HUDEP-2 (cell line): ENCODE measurements at regions not wholly inside any gene's neighbourhood (a gene's known extent, or its start where the extent isn't known, plus 50 kb on each side); places are given as distances from the start of the nearest gene placed in this dataset.
"Not testable (repeated sequence)": the region's sequence is repeated elsewhere in the genome, so short reads cannot be mapped to it uniquely, and the experiment has no call there.

ENCODE experiments used
- DNase-seq, 76 experiments: peaks; one replicate each; lab custom pipeline; 2025; ENCODE audit not compliant: unreplicated experiment in 76 of 76; lab: John Stamatoyannopoulos, UW

DNA sequence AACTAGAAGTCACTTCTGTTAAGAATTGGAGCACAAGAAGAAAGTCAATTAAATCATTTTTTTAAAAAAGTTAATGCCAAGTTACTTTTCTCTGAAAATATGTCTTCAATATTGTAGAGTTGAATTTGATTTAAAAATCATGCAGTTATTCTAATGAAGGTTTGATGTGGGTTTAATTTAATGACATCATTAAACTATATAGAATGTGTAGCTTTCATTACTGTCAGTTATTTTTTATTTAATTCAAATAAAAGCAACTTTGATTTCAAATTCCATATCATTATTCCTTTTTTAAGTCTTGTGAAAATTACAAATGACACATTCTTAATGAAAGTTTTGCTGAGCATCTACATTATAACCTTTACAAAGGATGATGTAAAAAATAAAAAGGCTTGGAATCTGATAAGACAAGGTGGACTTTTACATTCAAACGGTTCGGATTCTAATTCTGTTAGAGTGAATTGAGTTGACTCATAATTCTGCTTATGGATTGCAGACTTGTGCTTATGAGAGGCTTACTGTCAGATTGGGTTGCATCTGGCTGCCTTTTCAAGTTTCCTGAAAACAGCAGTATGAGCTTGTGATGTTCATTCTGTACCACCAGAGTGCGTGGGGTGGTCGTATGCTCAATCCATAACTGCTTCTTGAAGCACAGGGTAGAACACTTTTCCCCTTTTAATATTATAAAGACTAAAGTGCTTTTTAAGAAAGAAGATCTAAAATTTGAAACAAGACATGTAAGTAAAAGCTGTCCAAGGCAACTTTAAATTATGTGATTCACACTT lies 253.0 kb upstream of the ARRDC3 start:
- no peak for DNase-seq

DNA sequence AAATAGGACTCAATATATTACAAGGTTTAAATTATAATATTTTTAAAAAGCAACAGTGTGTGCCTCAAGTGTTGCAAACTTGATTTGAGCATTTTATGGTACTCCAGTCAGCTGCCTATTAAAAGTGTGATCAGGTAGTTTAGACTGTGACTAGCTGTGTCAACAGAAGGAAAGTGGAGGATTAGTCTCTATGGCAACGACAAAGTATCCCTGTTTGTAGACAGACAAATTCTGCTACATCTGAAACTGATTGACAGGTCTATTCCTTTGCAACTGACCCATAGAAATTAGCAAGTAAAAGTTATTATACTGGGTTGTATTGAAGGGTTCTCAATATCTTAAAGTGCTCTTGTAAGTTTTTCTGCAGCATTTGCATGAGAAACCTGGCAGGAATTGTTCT lies 249.8 kb upstream of the ARRDC3 start:
- DNase-seq, result no peak

DNA sequence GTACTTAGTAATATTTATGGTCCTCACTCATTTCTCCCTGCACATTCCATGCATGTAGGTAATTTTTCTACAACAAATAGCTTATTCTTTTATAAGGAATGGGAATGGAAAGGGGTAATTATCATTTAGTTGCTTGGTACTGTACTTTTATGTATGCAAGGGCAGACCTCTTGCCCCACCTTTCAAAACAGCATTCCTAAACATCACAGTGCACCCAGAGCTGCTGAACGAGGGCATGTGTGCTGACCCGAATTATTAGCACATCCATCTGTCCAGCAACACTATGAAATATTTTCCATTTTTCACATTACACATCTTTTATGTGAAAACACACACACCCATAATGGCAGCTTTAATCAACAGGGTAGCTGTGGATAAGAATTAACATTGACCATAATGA lies 228.6 kb upstream of the ARRDC3 start:
- no peak for DNase-seq

DNA sequence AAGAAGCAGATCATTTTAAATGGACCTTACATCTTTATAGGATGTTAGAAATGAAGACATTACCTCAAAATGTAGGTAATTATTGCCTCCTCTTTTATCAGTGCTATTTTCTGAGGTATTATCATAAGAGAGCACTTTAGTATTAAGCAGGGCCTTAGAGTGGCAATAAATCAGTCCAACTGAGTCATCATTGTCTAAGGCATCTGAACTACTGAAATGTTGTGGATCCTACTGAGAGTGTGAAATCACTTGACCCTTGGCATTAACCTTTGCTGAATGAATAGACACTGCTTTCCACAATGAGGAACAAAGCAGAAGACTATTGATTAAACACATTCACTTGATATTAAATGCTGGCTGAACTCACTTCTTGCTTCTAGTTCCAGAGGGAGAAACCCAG lies 224.6 kb upstream of the ARRDC3 start:
- DNase-seq, result no peak

DNA sequence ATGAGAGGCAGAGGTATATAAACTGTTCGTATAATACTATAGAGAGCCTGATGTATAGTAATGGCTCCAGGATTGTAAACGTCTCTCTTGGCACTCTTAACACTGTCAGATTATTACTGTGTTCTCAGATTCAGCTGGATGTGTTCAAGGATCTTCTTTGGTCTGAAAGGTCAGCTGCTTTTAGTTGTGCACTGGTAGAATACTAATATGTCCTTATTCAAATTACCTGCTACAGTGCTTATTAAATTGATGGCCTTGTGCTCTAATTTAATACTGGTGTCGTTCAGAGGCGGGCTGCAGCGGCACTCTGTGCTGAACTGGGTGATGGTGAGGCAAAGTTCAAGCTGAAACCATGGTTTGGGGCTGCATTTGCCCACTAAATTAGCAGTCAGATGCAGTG lies 216.7 kb upstream of the ARRDC3 start:
- DNase-seq, result no peak

DNA sequence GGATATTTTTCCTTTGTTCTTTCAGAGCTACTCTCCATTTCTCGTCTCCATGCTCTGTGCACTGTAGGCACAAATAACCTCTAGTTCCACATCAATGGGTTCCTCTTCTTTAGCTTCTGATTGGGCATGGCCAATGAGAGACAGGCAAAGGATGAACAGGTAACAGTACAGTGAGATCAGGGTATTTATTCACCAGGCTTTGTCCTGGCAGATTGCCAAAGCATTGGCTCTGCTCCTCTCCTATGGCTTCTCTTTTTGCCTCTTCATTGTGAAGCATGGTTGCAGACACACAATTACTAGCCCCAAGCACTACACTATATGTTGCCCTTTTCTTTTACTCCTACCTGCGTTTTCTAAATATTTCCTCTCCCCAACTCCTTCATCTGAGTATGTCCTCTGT lies 215.1 kb upstream of the ARRDC3 start:
- peak in 1 of 76 experiments; percentile 8 for DNase-seq

DNA sequence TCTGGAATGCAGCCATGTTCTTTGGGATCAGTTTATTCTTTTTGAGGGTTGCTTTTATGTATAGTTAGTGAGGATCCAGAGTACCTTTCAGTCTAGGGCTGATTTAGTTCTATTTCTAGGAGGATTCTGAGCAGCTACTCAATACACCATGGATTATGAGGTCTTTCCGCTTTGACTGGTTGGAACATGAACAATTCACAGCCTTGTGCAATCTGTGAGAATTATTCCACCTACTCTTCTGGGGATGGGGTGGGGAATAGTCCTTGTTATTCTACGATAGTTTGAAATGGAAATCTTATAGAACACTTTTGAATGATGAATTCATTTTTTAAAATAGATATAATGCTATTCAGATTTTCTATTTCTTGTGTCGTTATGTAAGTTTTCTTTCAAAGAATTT lies 212.3 kb upstream of the ARRDC3 start:
- DNase-seq, result no peak

DNA sequence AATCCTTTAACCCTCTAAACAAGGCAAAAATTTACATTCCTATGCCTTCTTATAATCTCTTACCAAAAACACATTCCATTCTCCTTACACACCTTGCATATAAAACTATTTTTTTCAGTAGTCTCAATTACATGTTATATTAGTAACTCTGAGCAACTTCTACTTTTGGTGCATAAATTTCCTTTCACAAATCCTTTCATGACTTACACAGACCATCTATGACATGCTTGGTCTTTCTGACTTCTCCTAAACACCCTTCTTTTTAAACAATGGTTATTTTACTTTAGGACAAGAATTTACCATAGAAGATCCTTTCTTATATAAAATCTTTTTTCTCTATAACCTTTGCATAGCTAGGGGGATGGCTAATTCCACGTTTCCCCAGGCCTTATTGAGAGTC lies 208.0 kb upstream of the ARRDC3 start:
- no peak for DNase-seq

DNA sequence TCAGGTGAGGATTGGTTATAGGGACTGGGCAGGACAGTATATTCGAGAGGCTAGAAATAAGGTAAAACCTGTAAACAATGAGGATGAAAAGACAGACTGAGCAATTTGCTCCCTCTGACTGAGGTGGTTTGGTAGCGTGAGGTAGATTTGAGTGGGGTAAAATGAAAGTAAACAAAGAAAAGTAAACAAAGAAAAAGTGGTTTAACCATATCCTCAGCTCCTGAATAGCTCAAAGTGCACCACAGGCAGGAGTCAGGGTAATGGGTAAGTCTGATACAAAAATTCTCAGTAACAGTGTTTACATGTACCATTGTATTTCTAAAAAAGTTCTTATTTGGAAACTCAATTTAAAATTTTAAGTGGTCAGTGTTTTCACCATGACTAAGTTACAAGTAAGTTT lies 203.1 kb upstream of the ARRDC3 start:
- DNase-seq, result no peak

DNA sequence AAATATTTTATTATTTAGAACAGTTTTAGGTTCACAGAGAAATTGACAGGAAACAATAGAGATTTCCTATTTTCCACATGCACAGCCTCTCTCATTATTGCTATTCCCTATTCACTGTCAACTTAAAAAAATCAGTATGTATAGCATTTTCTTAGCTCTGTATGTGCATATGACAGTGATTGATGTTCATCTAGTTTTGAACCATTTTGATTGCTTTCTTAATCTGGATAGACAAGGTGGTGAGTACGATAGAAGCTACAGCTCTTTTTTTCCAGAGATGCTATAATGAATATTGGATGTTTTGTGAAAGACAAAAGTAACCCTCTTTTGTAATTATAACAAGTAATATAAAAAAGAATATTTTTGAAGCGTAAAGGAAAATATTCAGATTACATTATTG lies 201.2 kb upstream of the ARRDC3 start:
- no peak for DNase-seq

DNA sequence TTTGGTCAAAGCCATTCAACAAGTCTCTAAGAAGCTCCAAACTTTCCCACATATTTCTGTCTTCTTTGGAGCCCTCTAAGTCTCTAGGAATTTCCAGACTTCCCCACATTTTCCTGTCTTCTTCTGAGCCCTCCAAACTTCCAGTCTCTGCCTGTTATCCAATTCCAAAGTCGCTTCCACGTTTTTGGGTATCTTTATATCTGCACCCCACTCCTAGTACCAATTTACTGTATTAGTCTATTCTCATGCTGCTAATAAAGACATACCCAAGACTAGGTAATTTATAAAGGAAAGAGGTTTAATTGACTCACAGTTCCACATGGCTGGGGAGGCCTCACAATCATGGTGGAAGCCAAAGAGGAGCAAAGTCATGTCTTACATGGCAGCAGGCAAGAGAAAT lies 182.9 kb upstream of the ARRDC3 start:
- DNase-seq, result not testable (repeated sequence)

DNA sequence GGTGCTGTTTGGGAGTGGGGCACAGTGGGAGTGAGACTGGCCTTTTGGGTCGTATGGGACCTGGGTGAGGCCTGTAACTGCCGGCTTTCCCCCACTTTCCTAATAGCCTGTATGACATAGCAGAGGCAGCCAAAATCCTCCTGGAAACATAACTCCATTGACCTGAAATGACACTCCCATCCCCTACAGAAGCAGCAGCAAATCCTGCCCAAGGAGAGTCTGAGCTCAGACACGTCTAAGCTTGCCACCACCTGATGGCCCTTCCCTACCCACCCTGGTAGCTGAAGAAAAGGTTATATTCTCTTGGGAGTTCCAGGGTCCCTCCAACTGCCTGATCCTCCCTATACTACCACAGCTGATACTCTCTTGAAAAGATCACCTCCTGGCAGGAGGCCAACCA lies 179.8 kb upstream of the ARRDC3 start:
- no peak for DNase-seq

DNA sequence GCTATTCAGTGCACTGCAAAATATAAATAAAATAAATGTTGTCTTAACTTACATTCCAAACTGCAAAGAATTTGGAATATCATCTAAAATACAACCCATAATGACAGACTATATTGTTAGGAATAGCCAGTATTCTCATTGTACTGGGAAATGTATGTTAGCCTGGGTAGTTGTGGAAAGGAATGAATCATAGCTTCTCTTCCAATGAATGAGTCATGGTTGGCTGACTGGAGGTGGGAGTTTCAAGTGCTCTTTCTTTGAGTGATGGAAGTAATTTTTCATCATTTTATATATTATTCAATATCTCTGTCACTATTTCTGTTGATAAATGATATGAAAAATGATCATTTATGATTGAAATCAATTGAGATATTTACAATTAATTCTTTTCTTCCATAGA lies 158.6 kb upstream of the ARRDC3 start:
- DNase-seq, result no peak

DNA sequence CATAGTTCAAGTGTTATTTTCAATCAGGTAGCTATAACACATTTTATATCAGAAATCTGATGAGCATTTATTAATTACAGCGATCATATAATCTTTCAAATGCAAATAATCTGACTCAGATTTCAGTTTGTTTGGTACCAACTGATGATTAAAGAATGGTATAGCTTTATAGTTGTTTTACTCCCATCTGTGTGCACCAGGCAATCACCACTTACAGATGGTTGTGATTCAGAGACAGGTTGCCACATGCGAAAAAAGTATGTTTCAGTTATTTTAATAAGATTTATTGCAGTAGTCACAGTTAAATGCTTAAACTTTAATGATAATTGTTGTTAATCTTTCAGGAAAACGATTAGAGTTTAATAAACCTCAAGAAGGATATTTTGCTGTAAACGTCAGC lies 155.1 kb upstream of the ARRDC3 start:
- DNase-seq, result no peak

DNA sequence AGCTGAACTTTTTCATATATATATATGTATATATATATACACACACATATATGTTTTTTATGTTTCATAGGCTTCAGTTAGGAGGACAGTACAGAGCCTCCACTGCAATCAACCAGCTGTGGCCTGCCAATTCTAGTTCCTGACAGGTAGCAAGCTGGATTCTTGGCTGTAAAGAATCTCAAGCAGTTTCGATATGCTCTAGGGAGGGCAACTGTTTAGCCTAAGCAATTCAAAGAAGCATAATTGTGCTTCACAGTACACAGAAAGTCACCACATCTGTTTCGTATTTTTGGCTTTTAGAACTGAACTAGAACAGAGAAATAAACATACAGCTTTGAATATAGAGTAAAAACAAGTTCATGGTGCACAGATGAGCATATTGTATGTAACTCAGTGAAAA lies 152.4 kb upstream of the ARRDC3 start:
- DNase-seq, result no peak

DNA sequence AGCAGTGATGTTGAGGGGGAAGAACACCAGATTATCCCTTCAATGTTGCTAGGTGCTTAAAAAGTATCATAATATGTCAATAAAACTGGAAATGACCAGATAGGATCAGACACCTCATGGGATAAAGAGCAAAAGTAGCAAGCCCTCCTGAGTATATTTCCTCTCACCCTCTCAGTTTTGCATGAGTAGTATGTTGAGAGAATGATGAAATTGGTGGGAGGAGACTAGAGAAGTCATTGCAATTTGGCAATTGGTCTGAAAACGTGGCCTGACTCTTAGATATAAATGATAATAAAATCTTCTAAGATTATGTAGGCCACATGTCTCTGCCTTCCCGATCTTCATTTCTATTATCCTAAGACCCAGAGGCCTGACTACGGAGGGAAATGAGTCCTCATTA lies 151.2 kb upstream of the ARRDC3 start:
- no peak for DNase-seq

DNA sequence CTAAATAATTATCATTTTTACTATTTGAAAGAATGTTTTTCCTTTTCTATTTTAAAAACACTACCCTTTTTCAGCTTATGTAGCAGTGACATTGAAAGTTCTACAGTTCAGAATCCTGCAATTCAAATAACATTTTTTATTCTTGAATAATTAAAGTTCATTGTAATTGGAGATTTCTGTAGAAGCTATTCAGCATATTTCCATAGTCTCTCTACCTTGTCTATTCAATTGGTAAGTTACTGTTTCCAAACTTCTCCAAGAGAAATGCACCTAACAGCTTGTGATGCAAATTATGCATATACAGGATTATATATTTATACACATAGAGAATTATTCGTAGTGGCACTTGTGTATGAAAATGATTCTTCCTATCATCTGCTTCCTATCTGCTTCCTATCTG lies 149.7 kb upstream of the ARRDC3 start:
- no peak for DNase-seq

DNA sequence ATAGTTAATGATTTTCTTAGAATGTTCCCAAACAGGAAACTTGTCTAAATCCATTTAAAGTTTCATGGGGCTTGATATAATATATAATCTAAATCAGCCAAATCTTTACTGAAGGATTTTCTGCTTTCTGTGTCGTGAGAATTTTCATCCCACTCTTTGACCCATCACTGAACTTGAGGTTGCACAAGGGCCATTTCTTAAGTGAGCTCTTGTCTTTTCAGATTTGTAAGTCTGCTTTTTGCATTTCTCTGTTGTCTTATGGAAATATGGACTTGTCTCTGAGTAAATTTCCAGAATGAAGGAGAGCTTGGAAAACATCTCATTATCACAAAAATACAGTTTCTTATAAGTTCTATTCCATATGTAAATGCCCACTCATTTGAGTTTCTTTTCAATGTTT lies 149.2 kb upstream of the ARRDC3 start:
- no peak for DNase-seq

DNA sequence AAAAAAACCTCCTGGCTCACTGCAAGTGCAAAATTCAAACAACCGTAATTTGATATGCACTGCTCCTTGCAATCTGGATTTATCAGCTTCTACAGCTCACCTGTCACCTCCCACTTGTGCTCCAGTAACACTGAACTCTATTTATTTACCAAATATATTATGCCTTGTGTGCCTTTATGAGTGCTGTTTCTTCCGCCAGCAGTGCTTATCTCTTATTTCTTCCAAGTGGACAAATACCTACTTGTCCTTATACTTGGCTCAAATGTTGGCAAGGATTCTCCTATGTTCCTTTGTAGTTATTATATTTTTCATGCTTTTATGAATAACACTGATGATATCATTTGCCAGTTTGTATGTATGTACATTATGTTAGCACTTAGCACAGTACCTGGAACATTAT lies 145.7 kb upstream of the ARRDC3 start:
- DNase-seq, result no peak

DNA sequence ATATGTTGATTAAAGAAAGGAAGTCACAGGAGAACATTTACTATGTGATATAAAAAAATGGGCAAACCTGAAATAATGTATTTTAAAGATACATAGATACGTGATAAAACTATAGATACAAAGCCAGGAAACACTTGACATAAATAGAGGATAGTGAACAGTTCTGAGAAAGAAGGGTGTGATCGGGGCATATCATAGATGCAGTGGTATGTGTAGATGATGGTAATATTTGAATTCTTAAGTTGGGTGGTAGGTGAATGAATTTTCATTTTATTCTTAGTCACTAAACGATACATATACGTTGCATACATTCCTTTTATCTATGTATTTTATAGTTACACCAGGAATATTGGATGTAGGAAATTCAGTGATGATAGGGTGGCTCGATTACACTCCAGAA lies 138.7 kb upstream of the ARRDC3 start:
- DNase-seq, result no peak

DNA sequence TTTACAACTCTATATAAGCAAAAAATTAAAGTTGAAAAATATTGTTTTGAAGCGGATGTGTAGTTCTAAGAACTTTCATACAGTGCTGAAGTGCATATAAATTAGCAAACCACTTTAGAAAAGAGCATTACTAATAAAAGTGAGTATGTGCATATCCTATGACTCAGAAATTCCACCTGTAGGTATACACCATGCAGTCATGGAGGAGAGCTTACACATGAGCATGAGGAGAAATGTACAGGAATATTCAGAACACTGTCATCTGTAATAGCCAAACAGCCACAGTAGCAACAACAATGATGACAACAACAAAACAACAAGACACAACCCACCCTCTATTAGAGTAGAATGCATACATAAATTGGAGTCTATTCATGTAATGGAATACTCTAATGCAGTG lies 138.2 kb upstream of the ARRDC3 start:
- no peak for DNase-seq

DNA sequence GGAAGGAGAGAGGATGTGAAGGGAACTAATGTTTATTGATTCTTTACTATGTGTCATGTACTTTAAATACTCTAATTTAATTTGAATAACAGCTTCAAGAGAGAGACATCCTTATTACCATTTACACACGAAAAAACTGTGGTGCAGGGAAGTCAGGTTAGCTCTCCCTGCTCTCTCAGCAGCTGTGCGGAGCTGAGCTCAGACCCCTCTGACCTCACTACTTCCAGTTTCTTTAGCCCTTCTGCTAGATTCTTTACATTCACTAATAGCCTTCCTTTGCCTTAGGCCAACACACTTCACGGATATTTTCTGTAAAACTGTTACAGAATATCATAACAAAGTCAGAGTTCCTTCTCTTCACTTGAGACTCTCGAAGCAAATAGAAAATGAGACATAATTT lies 131.3 kb upstream of the ARRDC3 start:
- no peak for DNase-seq

DNA sequence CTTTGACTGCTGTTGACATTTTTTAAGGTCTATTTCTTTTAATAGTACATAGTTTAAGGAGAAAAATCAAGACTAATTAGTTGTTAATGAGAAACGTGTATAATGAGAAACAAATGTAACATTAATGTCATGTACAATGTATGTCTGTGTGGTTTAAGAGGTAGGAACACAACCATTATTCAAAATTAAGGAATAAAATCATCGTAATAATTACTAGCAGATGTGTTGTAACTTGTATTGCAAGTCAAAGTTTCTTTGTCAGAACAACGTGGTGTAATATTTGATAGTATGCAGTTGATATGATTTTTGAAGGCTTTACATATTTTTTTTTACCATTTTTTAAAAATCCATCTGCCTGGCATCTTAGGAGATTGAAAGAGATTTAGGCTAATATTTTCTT lies 120.2 kb upstream of the ARRDC3 start:
- DNase-seq, result no peak
